A549 (cell line): ENCODE measurements at regions not wholly inside any gene's neighbourhood (a gene's known extent, or its start where the extent isn't known, plus 50 kb on each side); places are given as distances from the start of the nearest gene placed in this dataset.

Experiments
- ATAC-seq, 2 experiments: fragments of 200-7000 bp in 1 of 2; fragments of >200 bp in 1 of 2; cut with Nextera tagmentation in 1 of 2; cut with Tn5 transposase in 1 of 2; 3 replicates each; pipeline versions ENCODE4 v1.8.0 to v1.9.1; 2018 to 2020; ENCODE audit warnings: mild to moderate bottlenecking in 1 of 2, moderate library complexity in 1 of 2
- CTCF ChIA-PET: fragments of 300-600 bp; sonication (Branson Sonifier 250); formaldehyde crosslinking; extraction: SDS; loops from one replicate; lab custom pipeline; 2021; ENCODE audit warnings: antibody characterized with exemption, inconsistent platforms; lab: Yijun Ruan, JAX
- POLR2A ChIA-PET: fragments of 350-600 bp; formaldehyde crosslinking; extraction: SDS; loops from one replicate; lab custom pipeline; 2021; ENCODE audit warnings: antibody characterized with exemption, inconsistent platforms; lab: Yijun Ruan, JAX
- DNase-seq, 2 experiments: peaks; one replicate each; pipeline versions ENCODE4 v3.0.0 to v3.0.0-alpha.2; 2011 to 2016; ENCODE audit warnings: low read depth in 1 of 2, low spot score in 1 of 2
- FAIRE-seq: peaks from 2 replicates; lab custom pipeline; 2011; peaks lifted over from hg19 to GRCh38; lab: Jason Lieb, UNC
- H3K27ac ChIP-seq, 2 experiments: fragments of >200 bp; sonication (Bioruptor Twin); formaldehyde crosslinking; 3 replicates each; pipeline ENCODE4 v1.5.1; 2016 to 2017
- H3K4me1 ChIP-seq: fragments of >200 bp; sonication (Bioruptor Twin); formaldehyde crosslinking; 3 replicates; pipeline ENCODE4 v1.6.1; 2016
- H3K4me2 ChIP-seq: fragments of >200 bp; sonication (Bioruptor Twin); formaldehyde crosslinking; 3 replicates; pipeline ENCODE4 v1.6.1; 2016
- H3K4me3 ChIP-seq: fragments of >200 bp; sonication (Bioruptor Twin); formaldehyde crosslinking; 3 replicates; pipeline ENCODE4 v1.5.1; 2016
- H3K9me3 ChIP-seq: fragments of >200 bp; sonication (Bioruptor Twin); formaldehyde crosslinking; 3 replicates; pipeline ENCODE4 v1.6.1; 2016
- CBX2 ChIP-seq: fragments of 200-600 bp; sonication (generic); IDR thresholded peaks from 2 replicates; pipeline ENCODE4 v1.6.1; 2016; ENCODE audit warnings: low read depth, mild to moderate bottlenecking, borderline replicate concordance
- CBX8 ChIP-seq: fragments of 200-600 bp; sonication (generic); IDR thresholded peaks from 2 replicates; pipeline ENCODE4 v1.6.1; 2016
- CEBPB ChIP-seq, 2 experiments: fragments of >200 bp in 1 of 2; sonication (Bioruptor Twin) in 1 of 2; formaldehyde crosslinking in 1 of 2; IDR thresholded peaks; 2 replicates each; pipeline ENCODE4 v1.6.1; 2012 to 2016
- CHD4 ChIP-seq: fragments of 200-600 bp; sonication (generic); IDR thresholded peaks from 2 replicates; pipeline ENCODE4 v1.6.1; 2016; ENCODE audit warnings: antibody characterized with exemption, mild to moderate bottlenecking, borderline replicate concordance
- ESRRA ChIP-seq: fragments of 150-350 bp; IDR thresholded peaks from 2 replicates; pipeline ENCODE4 v1.6.1; 2014; ENCODE audit warnings: mild to moderate bottlenecking, low read length, borderline replicate concordance
- FOSB ChIP-seq: fragments of 250-450 bp; sonication (Bioruptor Pico); IDR thresholded peaks from 2 replicates; pipeline ENCODE4 v1.5.0; 2020; ENCODE audit warnings: mild to moderate bottlenecking, moderate library complexity
- FOSL2 ChIP-seq, 2 experiments: fragments of 450-650 bp in 1 of 2; fragments of >200 bp in 1 of 2; sonication (Bioruptor Twin) in 1 of 2; formaldehyde crosslinking; IDR thresholded peaks; 2 replicates each; pipeline versions ENCODE4 v1.5.0 to v1.6.1; 2016 to 2020; ENCODE audit warnings: mild to moderate bottlenecking in 1 of 2, moderate library complexity in 1 of 2
- FOXS1 ChIP-seq: fragments of 250-450 bp; sonication (Bioruptor Pico); IDR thresholded peaks from 2 replicates; pipeline ENCODE4 v1.5.0; 2020; ENCODE audit warnings: mild to moderate bottlenecking, moderate library complexity
- GATA3 ChIP-seq: IDR thresholded peaks from 2 replicates; pipeline ENCODE4 v1.6.1; 2012; ENCODE audit warnings: borderline replicate concordance
- HEYL ChIP-seq: fragments of 250-450 bp; sonication (Bioruptor Pico); IDR thresholded peaks from 2 replicates; pipeline ENCODE4 v1.8.0; 2021; ENCODE audit warnings: mild to moderate bottlenecking, moderate library complexity
- HOXA7 ChIP-seq: fragments of 250-450 bp; sonication (Bioruptor Pico); IDR thresholded peaks from 2 replicates; pipeline ENCODE4 v1.5.0; 2020; ENCODE audit warnings: mild to moderate bottlenecking, moderate library complexity
- HOXB5 ChIP-seq: fragments of 250-450 bp; sonication (Bioruptor Pico); IDR thresholded peaks from 2 replicates; pipeline ENCODE4 v1.5.0; 2020; ENCODE audit warnings: mild to moderate bottlenecking, moderate library complexity
- JUNB ChIP-seq: fragments of >200 bp; sonication (Bioruptor Twin); formaldehyde crosslinking; IDR thresholded peaks from 2 replicates; pipeline ENCODE4 v1.6.1; 2016
- KDM5A ChIP-seq: fragments of 200-600 bp; sonication (generic); IDR thresholded peaks from 2 replicates; pipeline ENCODE4 v1.6.1; 2016; ENCODE audit warnings: antibody characterized with exemption, mild to moderate bottlenecking
- MYC ChIP-seq: IDR thresholded peaks from 2 replicates; pipeline ENCODE4 v1.6.1; 2012; ENCODE audit warnings: mild to moderate bottlenecking, inconsistent platforms, low read length, improper control_type of control experiment, borderline replicate concordance
- NFE2L2 ChIP-seq: fragments of 150-350 bp; conservative IDR thresholded peaks from 2 replicates; pipeline ENCODE4 v1.6.1; 2014; ENCODE audit warnings: low read length
- PHF8 ChIP-seq: fragments of 200-600 bp; sonication (generic); IDR thresholded peaks from 2 replicates; pipeline ENCODE4 v1.6.1; 2016; ENCODE audit warnings: low read depth, mild to moderate bottlenecking, antibody characterized with exemption, moderate library complexity, borderline replicate concordance
- RFX5 ChIP-seq: fragments of 450-650 bp; IDR thresholded peaks from 2 replicates; pipeline ENCODE4 v1.7.1; 2014; ENCODE audit warnings: antibody characterized with exemption, mild to moderate bottlenecking, moderate library complexity
- RNF2 ChIP-seq: fragments of 200-600 bp; sonication (generic); IDR thresholded peaks from 2 replicates; pipeline ENCODE4 v1.6.1; 2016; ENCODE audit warnings: low read depth, mild to moderate bottlenecking, antibody characterized with exemption, moderate library complexity, borderline replicate concordance
- SREBF2 ChIP-seq: fragments of 450-650 bp; IDR thresholded peaks from 2 replicates; pipeline ENCODE4 v1.6.1; 2014; ENCODE audit warnings: mild to moderate bottlenecking, moderate library complexity
- TP53 ChIP-seq: fragments of 250-450 bp; sonication (Bioruptor Pico); IDR thresholded peaks from 2 replicates; pipeline ENCODE4 v1.5.0; 2021; ENCODE audit warnings: mild to moderate bottlenecking, moderate library complexity
- ZC3H11A ChIP-seq: fragments of 450-650 bp; IDR thresholded peaks from 2 replicates; pipeline ENCODE4 v1.6.1; 2014; ENCODE audit warnings: antibody characterized with exemption, mild to moderate bottlenecking
- ZFP36 ChIP-seq: fragments of 450-650 bp; IDR thresholded peaks from 2 replicates; pipeline ENCODE4 v1.6.1; 2014; ENCODE audit warnings: borderline replicate concordance; ENCODE audit not compliant: partially characterized antibody
- ZNF302 ChIP-seq: fragments of 250-450 bp; sonication (Bioruptor Pico); IDR thresholded peaks from 2 replicates; pipeline ENCODE4 v1.9.0; 2021; ENCODE audit warnings: inconsistent platforms, mild to moderate bottlenecking, moderate library complexity
- ZSCAN20 ChIP-seq: fragments of 250-450 bp; sonication (Bioruptor Pico); IDR thresholded peaks from 2 replicates; pipeline ENCODE4 v1.8.0; 2022; ENCODE audit warnings: mild to moderate bottlenecking, moderate library complexity
- WGBS: methylation state at CpG from one replicate; pipeline ENCODE4 v1.1.6; 2017; ENCODE audit errors: missing lambda C conversion rate; 5-methylcytosine and 5-hydroxymethylcytosine counted together
- TF ChIP-seq, protein P1 (sequence below): IDR thresholded peaks from 2 replicates; pipeline ENCODE4 v1.6.1; 2012
- TF ChIP-seq, protein P2 (sequence below): IDR thresholded peaks from 2 replicates; pipeline ENCODE4 v1.6.1; 2012
- TF ChIP-seq, protein P3 (sequence below): fragments of >200 bp; sonication (Bioruptor Twin); formaldehyde crosslinking; IDR thresholded peaks from 3 replicates; pipeline ENCODE4 v1.5.1; 2016
- TF ChIP-seq, protein P4 (sequence below): fragments of >200 bp; sonication (Bioruptor Twin); formaldehyde crosslinking; IDR thresholded peaks from 2 replicates; pipeline ENCODE4 v1.6.1; 2016
- TF ChIP-seq, protein P5 (sequence below): fragments of 150-350 bp; IDR thresholded peaks from 2 replicates; pipeline ENCODE4 v1.6.1; 2014; ENCODE audit warnings: low read depth, mild to moderate bottlenecking, low read length
- TF ChIP-seq, protein P6 (sequence below): fragments of 250-450 bp; sonication (Bioruptor Pico); IDR thresholded peaks from 2 replicates; pipeline ENCODE4 v1.5.0; 2021; ENCODE audit warnings: mild to moderate bottlenecking, moderate library complexity, borderline replicate concordance
- TF ChIP-seq, protein P7 (sequence below): fragments of 250-450 bp; sonication (Bioruptor Pico); IDR thresholded peaks from 2 replicates; pipeline ENCODE4 v1.5.0; 2020; ENCODE audit warnings: low read depth, mild to moderate bottlenecking, moderate library complexity

DNA sequence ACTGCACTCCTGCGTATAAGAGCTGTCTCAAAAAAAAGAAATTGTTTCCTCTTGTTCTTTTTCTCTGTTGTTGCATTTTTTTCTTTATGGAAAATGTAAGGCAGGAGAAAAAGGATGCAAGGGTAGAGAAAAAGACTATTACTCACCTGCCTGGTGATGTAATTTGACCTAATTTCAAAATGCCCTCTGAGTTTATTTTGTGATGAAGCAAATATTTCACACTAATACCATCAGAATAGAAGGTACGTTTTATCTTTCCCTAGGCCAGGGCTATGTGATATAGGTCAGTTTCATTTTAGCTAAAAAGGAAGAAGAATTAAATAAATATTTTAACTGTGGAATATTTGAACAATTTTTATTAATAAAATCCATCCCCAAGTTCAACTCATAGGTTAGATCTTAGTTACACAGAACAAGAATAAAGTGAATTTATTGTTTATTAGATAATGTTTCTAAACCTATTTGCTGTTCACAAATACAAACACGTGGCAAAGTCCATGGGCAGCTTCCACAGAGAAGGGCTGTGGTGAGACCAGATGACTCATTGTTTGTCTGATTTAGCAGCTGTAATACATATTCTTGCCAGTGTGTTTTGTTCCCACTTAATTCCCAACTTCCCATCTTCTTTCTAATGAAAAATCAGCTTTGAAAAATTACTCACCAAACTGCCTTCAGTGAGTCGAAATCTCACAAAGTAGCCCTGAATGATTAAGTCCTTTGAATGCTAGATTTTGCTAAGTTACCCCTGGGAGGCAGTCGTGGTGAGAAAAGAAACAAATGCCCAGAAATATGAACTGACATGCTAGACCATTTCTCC, 52.8 kb upstream of the CCDC112 start:
- Histone ChIP-seq H3K27ac (peak overlapping the region; percentile 55 to 75), H3K9me3 (0 out of 3 replicates have a peak, but pooled peaks cover 7% of the 10 kb centered on the region), H3K4me3 (no peak overlapping the region), H3K4me2 (peak overlapping the region; percentile 66), H3K4me1 (peaks cover 44% of the 10 kb centered on the region)
- FAIRE-seq (peak; percentile 51), DNase-seq (peak; percentile 67 to 79), ATAC-seq (peak; percentile 93 to 95)
- 16% methylated on average over 5 of the region's 5 CpGs for WGBS
- POLR2A ChIA-PET, result interaction anchor here (1.3 kb wide), 1 partner anchor 196 kb away, joined by 9 read pairs; the partner anchor contains the start of gene FEM1C
- CTCF ChIA-PET, result interaction anchor here (0.6 to 1.9 kb wide), 8 partner anchors 9 to 354 kb away, joined by 3 to 7 read pairs (median 3); no protein-coding TSS in a partner anchor
- TF ChIP-seq FOSL2 (IDR thresholded peaks at IDR 0.05) (peak; percentile 0; the same call in 1 of the 2 replicates), FOSL2 (CRISPR knock-in tag; IDR thresholded peaks at IDR 0.05) (peak; percentile 90), FOSB (CRISPR knock-in tag) (no peak), CHD4 (no peak), RFX5 (no peak), MYC (peak; percentile 32; the same call in 1 of the 2 replicates), HEYL (CRISPR knock-in tag) (peak; percentile 17; the same call in 1 of the 2 replicates), FOXS1 (CRISPR knock-in tag) (no peak), RNF2 (no peak), HOXB5 (CRISPR knock-in tag) (no peak), ZFP36 (no peak), CBX2 (no peak), CBX8 (no peak), JUNB (peak; percentile 63), NFE2L2 (no peak), ZC3H11A (no peak), SREBF2 (no peak), HOXA7 (no peak), TP53 (no peak), CEBPB (IDR thresholded peaks at IDR 0.05) (peak in 1 of 2 experiments; percentile 58; a peak in 2 of 4 replicates), GATA3 (no peak), ZSCAN20 (CRISPR knock-in tag) (no peak; the same call in 1 of the 2 replicates), PHF8 (no peak), ESRRA (no peak), KDM5A (no peak), ZNF302 (CRISPR knock-in tag) (no peak)
- TF ChIP-seq, protein P1, sequence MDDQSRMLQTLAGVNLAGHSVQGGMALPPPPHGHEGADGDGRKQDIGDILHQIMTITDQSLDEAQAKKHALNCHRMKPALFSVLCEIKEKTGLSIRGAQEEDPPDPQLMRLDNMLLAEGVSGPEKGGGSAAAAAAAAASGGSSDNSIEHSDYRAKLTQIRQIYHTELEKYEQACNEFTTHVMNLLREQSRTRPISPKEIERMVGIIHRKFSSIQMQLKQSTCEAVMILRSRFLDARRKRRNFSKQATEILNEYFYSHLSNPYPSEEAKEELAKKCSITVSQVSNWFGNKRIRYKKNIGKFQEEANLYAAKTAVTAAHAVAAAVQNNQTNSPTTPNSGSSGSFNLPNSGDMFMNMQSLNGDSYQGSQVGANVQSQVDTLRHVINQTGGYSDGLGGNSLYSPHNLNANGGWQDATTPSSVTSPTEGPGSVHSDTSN, result no peak
- TF ChIP-seq, protein P2, sequence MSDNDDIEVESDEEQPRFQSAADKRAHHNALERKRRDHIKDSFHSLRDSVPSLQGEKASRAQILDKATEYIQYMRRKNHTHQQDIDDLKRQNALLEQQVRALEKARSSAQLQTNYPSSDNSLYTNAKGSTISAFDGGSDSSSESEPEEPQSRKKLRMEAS, result peak; percentile 78
- TF ChIP-seq, protein P3, sequence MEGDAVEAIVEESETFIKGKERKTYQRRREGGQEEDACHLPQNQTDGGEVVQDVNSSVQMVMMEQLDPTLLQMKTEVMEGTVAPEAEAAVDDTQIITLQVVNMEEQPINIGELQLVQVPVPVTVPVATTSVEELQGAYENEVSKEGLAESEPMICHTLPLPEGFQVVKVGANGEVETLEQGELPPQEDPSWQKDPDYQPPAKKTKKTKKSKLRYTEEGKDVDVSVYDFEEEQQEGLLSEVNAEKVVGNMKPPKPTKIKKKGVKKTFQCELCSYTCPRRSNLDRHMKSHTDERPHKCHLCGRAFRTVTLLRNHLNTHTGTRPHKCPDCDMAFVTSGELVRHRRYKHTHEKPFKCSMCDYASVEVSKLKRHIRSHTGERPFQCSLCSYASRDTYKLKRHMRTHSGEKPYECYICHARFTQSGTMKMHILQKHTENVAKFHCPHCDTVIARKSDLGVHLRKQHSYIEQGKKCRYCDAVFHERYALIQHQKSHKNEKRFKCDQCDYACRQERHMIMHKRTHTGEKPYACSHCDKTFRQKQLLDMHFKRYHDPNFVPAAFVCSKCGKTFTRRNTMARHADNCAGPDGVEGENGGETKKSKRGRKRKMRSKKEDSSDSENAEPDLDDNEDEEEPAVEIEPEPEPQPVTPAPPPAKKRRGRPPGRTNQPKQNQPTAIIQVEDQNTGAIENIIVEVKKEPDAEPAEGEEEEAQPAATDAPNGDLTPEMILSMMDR, result no peak
- TF ChIP-seq, protein P4, sequence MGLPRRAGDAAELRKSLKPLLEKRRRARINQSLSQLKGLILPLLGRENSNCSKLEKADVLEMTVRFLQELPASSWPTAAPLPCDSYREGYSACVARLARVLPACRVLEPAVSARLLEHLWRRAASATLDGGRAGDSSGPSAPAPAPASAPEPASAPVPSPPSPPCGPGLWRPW, result peak; percentile 51; the same call in 1 of the 2 replicates
- TF ChIP-seq, protein P5, sequence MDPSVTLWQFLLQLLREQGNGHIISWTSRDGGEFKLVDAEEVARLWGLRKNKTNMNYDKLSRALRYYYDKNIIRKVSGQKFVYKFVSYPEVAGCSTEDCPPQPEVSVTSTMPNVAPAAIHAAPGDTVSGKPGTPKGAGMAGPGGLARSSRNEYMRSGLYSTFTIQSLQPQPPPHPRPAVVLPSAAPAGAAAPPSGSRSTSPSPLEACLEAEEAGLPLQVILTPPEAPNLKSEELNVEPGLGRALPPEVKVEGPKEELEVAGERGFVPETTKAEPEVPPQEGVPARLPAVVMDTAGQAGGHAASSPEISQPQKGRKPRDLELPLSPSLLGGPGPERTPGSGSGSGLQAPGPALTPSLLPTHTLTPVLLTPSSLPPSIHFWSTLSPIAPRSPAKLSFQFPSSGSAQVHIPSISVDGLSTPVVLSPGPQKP, result no peak
- TF ChIP-seq, protein P6, sequence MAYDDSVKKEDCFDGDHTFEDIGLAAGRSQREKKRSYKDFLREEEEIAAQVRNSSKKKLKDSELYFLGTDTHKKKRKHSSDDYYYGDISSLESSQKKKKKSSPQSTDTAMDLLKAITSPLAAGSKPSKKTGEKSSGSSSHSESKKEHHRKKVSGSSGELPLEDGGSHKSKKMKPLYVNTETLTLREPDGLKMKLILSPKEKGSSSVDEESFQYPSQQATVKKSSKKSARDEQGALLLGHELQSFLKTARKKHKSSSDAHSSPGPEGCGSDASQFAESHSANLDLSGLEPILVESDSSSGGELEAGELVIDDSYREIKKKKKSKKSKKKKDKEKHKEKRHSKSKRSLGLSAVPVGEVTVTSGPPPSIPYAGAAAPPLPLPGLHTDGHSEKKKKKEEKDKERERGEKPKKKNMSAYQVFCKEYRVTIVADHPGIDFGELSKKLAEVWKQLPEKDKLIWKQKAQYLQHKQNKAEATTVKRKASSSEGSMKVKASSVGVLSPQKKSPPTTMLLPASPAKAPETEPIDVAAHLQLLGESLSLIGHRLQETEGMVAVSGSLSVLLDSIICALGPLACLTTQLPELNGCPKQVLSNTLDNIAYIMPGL (CRISPR knock-in tag), result no peak
- TF ChIP-seq, protein P7, sequence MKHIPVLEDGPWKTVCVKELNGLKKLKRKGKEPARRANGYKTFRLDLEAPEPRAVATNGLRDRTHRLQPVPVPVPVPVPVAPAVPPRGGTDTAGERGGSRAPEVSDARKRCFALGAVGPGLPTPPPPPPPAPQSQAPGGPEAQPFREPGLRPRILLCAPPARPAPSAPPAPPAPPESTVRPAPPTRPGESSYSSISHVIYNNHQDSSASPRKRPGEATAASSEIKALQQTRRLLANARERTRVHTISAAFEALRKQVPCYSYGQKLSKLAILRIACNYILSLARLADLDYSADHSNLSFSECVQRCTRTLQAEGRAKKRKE (CRISPR knock-in tag), result no peak
